HCT116 (cell line): ENCODE measurements at regions not wholly inside any gene's neighbourhood (a gene's known extent, or its start where the extent isn't known, plus 50 kb on each side); places are given as distances from the start of the nearest gene placed in this dataset.

Source experiments
- ATAC-seq: fragments of 200-7000 bp; cut with Tn5 transposase; 2 replicates; pipeline ENCODE4 v1.9.1; 2020; ENCODE audit warnings: mild to moderate bottlenecking, moderate library complexity
- BruUV-seq: library from RNA; stranded (reverse); fragments of 400-500 nt; replicated peaks from 2 replicates; lab custom pipeline; 2021; lab: Mats Ljungman, UMichigan
- CTCF ChIA-PET: fragments of 300-600 bp; sonication (Branson Sonifier 250); formaldehyde crosslinking; loops from one replicate; lab custom pipeline; 2021; ENCODE audit warnings: antibody characterized with exemption; lab: Charles Lee
- POLR2A ChIA-PET: fragments of 300-600, 350-600 bp; sonication (Branson Sonifier 250); formaldehyde crosslinking; loops from one replicate; lab custom pipeline; 2021; ENCODE audit warnings: antibody characterized with exemption; lab: Charles Lee
- RAD21 ChIA-PET, 2 experiments: fragments of 300-600 bp; sonication (Branson Sonifier 250); formaldehyde crosslinking; loops; one replicate each; lab custom pipeline; 2023; ENCODE audit warnings: low total read pairs in 2 of 2; ENCODE audit not compliant: uncharacterized antibody in 2 of 2, unreplicated experiment in 2 of 2, low non-redundant PET in 1 of 2; lab: Charles Lee
- DNase-seq: peaks from one replicate; pipeline ENCODE4 v3.0.0-alpha.2; 2010; ENCODE audit warnings: low read depth, low spot score
- H2AFZ ChIP-seq: fragments of 200-600 bp; shearing (Covaris generic), sonication (generic); 2 replicates; pipeline ENCODE4 v1.6.1; 2017; ENCODE audit warnings: low read depth, mixed run types, mixed read lengths, antibody characterized with exemption, low read length; ENCODE audit not compliant: poor library complexity, severe bottlenecking
- H3K27ac ChIP-seq: 2 replicates; pipeline ENCODE4 v1.5.1; 2012; ENCODE audit warnings: low read depth, low read length
- H3K27me3 ChIP-seq: fragments of 200-600 bp; sonication (generic); 2 replicates; pipeline ENCODE4 v1.6.1; 2016; ENCODE audit warnings: mixed run types, low read length, mixed read lengths; ENCODE audit not compliant: insufficient read depth
- H3K36me3 ChIP-seq, 2 experiments: fragments of 200-500 bp in 1 of 2; fragments of 200-600 bp in 1 of 2; sonication (Bioruptor generic) in 1 of 2; sonication (generic) in 1 of 2; 2 replicates each; pipeline versions ENCODE4 v1.5.1 to v1.6.1; 2014 to 2016; ENCODE audit warnings: low read length in 2 of 2, inconsistent platforms in 1 of 2, mixed read lengths in 1 of 2, mixed run types in 1 of 2; ENCODE audit not compliant: insufficient read depth in 2 of 2, control insufficient read depth in 1 of 2
- H3K4me1 ChIP-seq, 2 experiments: fragments of 200-600 bp in 1 of 2; sonication (generic) in 1 of 2; 2 replicates each; pipeline versions ENCODE4 v1.5.1 to v1.6.1; 2012 to 2017; ENCODE audit warnings: low read length in 2 of 2, inconsistent platforms in 1 of 2, mild to moderate bottlenecking in 1 of 2, mixed read lengths in 1 of 2, mixed run types in 1 of 2, moderate library complexity in 1 of 2; ENCODE audit not compliant: insufficient read depth in 2 of 2, control insufficient read depth in 1 of 2
- H3K4me2 ChIP-seq: fragments of 200-600 bp; sonication (generic); 2 replicates; pipeline ENCODE4 v1.6.1; 2017; ENCODE audit warnings: mixed run types, low read length, mixed read lengths
- H3K4me3 ChIP-seq, 2 experiments: fragments of 200-600 bp in 1 of 2; sonication (generic) in 1 of 2; replicated peaks in 1 of 2; 2 replicates each; pipeline ENCODE4 v1.5.1; 2011 to 2016; ENCODE audit warnings: low read length in 2 of 2, control low read depth in 1 of 2, low read depth in 1 of 2, mild to moderate bottlenecking in 1 of 2, mixed read lengths in 1 of 2, mixed run types in 1 of 2
- H3K79me2 ChIP-seq: fragments of 200-600 bp; sonication (generic); 2 replicates; pipeline ENCODE4 v1.6.1; 2017; ENCODE audit warnings: mild to moderate bottlenecking, mixed run types, low read length, moderate library complexity, mixed read lengths; ENCODE audit not compliant: insufficient read depth
- H3K9ac ChIP-seq: fragments of 200-600 bp; sonication (generic); 2 replicates; pipeline ENCODE4 v1.6.1; 2016; ENCODE audit warnings: low read length, mixed read lengths
- H3K9me2 ChIP-seq: fragments of 200-600 bp; sonication (generic), shearing (Covaris generic); 2 replicates; pipeline ENCODE4 v1.6.1; 2017; ENCODE audit warnings: mixed run types, mild to moderate bottlenecking, moderate library complexity; ENCODE audit not compliant: insufficient read depth
- H3K9me3 ChIP-seq, 2 experiments: fragments of 200-500 bp in 1 of 2; fragments of 200-600 bp in 1 of 2; sonication (Bioruptor generic) in 1 of 2; sonication (generic) in 1 of 2; 2 replicates each; pipeline ENCODE4 v1.6.1; 2014 to 2017; ENCODE audit warnings: low read length in 2 of 2, mixed read lengths in 2 of 2, inconsistent platforms in 1 of 2, low read depth in 1 of 2, mild to moderate bottlenecking in 1 of 2, mixed run types in 1 of 2, moderate library complexity in 1 of 2; ENCODE audit not compliant: control insufficient read depth in 1 of 2, insufficient read depth in 1 of 2
- H4K20me1 ChIP-seq: fragments of 200-600 bp; sonication (generic), shearing (Covaris generic); 2 replicates; pipeline ENCODE4 v1.6.1; 2017; ENCODE audit warnings: mixed run types, mild to moderate bottlenecking, moderate library complexity; ENCODE audit not compliant: insufficient read depth
- ATF3 ChIP-seq: IDR thresholded peaks from 2 replicates; pipeline ENCODE4 v1.6.1; 2012
- CEBPB ChIP-seq: IDR thresholded peaks from 2 replicates; pipeline ENCODE4 v1.6.1; 2012; ENCODE audit warnings: low read depth
- CTCF ChIP-seq, 3 experiments: fragments of 200-600 bp in 1 of 3; sonication (generic) in 1 of 3; IDR thresholded peaks in 2 of 3; conservative IDR thresholded peaks in 1 of 3; 2 replicates each; pipeline ENCODE4 v1.5.1; 2012 to 2017; ENCODE audit warnings: low read depth in 2 of 3, low read length in 2 of 3, antibody characterized with exemption in 1 of 3, borderline replicate concordance in 1 of 3, control low read depth in 1 of 3, mild to moderate bottlenecking in 1 of 3, mixed read lengths in 1 of 3, mixed run types in 1 of 3, moderate library complexity in 1 of 3; ENCODE audit not compliant: insufficient read depth in 1 of 3
- EGR1 ChIP-seq: IDR thresholded peaks from 2 replicates; pipeline ENCODE4 v1.6.1; 2012; ENCODE audit warnings: low read depth
- FOSL1 ChIP-seq: IDR thresholded peaks from 2 replicates; pipeline ENCODE4 v1.6.1; 2012; ENCODE audit warnings: low read depth
- JUND ChIP-seq: IDR thresholded peaks from 2 replicates; pipeline ENCODE4 v1.6.1; 2012
- MAX ChIP-seq: IDR thresholded peaks from 2 replicates; pipeline ENCODE4 v1.6.1; 2012
- POLR2A ChIP-seq: IDR thresholded peaks from 2 replicates; pipeline ENCODE4 v1.7.0; 2011; ENCODE audit warnings: borderline replicate concordance; ENCODE audit not compliant: insufficient read depth, insufficient read length; ENCODE audit errors: extremely low read depth
- POLR2AphosphoS5 ChIP-seq: IDR thresholded peaks from 2 replicates; pipeline ENCODE4 v1.6.1; 2011; ENCODE audit warnings: mild to moderate bottlenecking, low read depth, low read length, moderate library complexity
- RAD21 ChIP-seq: IDR thresholded peaks from 2 replicates; pipeline ENCODE4 v1.6.1; 2012; ENCODE audit warnings: low read depth, mild to moderate bottlenecking
- REST ChIP-seq: IDR thresholded peaks from 2 replicates; pipeline ENCODE4 v1.6.1; 2012; ENCODE audit warnings: low read depth
- SIN3A ChIP-seq: IDR thresholded peaks from 2 replicates; pipeline ENCODE4 v1.6.1; 2012; ENCODE audit warnings: low read depth
- SRF ChIP-seq: IDR thresholded peaks from 2 replicates; pipeline ENCODE4 v1.6.1; 2012; ENCODE audit warnings: low read depth
- YY1 ChIP-seq: IDR thresholded peaks from 2 replicates; pipeline ENCODE4 v1.6.1; 2011; ENCODE audit warnings: low read length, low read depth, moderate library complexity, mild to moderate bottlenecking; ENCODE audit not compliant: insufficient replicate concordance; ENCODE audit errors: extremely low read depth
- intact Hi-C: fragments of 100-400 bp; cut with micrococcal nuclease; formaldehyde crosslinking; loops from 2 replicates; pipeline ENCODE4 v1.10.0; 2022

GRCh38 chr20:24370911-24371695, 98.3 kb upstream of the SYNDIG1 start:
- no peak overlapping the region for H3K27ac ChIP-seq
- H3K4me2 ChIP-seq, result no peak overlapping the region
- H3K9ac ChIP-seq, result no peak overlapping the region
- TF ChIP-seq MAX (no peak), FOSL1 (no peak), YY1 (no peak), SIN3A (no peak), EGR1 (no peak), SRF (no peak)
- DNase-seq, result no peak
- H2AFZ ChIP-seq, result no peak overlapping the region
- no peak for ATAC-seq
- ChIA-PET RAD21 (no interaction called here), CTCF (no interaction called here), POLR2A (no interaction called here)
- no peak overlapping the region for H3K4me3 ChIP-seq
- H3K79me2 ChIP-seq, result no peaks in the 10 kb centered on the region
- no peaks in the 10 kb centered on the region for H3K9me2 ChIP-seq
- H3K9me3 ChIP-seq, result no peaks in the 10 kb centered on the region; a peak in 1 of 4 replicates
- H3K4me1 ChIP-seq, result no peaks in the 10 kb centered on the region
- H3K27me3 ChIP-seq, result no peaks in the 10 kb centered on the region
- H3K36me3 ChIP-seq, result no peaks in the 10 kb centered on the region
- no peaks in the 10 kb centered on the region for H4K20me1 ChIP-seq
- intact Hi-C loops, result no loop called here
- no TSS peak for BruUV-seq

GRCh38 chr20:24370249-24370648, 99.2 kb upstream of the SYNDIG1 start:
- Histone ChIP-seq H3K4me3 (no peak overlapping the region), H3K9ac (no peak overlapping the region), H3K36me3 (no peaks in the 10 kb centered on the region), H4K20me1 (no peaks in the 10 kb centered on the region), H3K9me2 (no peaks in the 10 kb centered on the region), H3K9me3 (no peaks in the 10 kb centered on the region; a peak in 1 of 4 replicates), H3K79me2 (no peaks in the 10 kb centered on the region), H3K4me2 (no peak overlapping the region), H3K27me3 (no peaks in the 10 kb centered on the region), H3K4me1 (no peaks in the 10 kb centered on the region), H2AFZ (no peak overlapping the region), H3K27ac (no peak overlapping the region)
- no peak for DNase-seq
- ChIA-PET RAD21 (no interaction called here), POLR2A (no interaction called here), CTCF (no interaction called here)
- intact Hi-C loops, result no loop called here
- ATAC-seq, result no peak
- no TSS peak for BruUV-seq
- TF ChIP-seq JUND (no peak), SRF (no peak), RAD21 (no peak), ATF3 (no peak), CEBPB (no peak), CTCF (IDR thresholded peaks at IDR 0.05 in 2 of 3, conservative IDR thresholded peaks at IDR 0.05 in 1 of 3; ENCODE audit: borderline replicate concordance in 1 of 3, insufficient read depth in 1 of 3, low read depth in 2 of 3, low read length in 2 of 3) (no peak), EGR1 (no peak), POLR2A (no peak), YY1 (no peak), MAX (no peak), POLR2AphosphoS5 (no peak), REST (no peak)
